ENCODE measurements at regions not wholly inside any gene's neighbourhood (a gene's known extent, or its start where the extent isn't known, plus 50 kb on each side); places are given as distances from the start of the nearest gene placed in this dataset.

- POLR2A ChIA-PET, result no interaction called here
- Histone ChIP-seq H2AFZ (ENCODE audit: low read depth) (no peak overlapping the region), H3K36me3 (replicated peaks in 1 of 2; ENCODE audit: control insufficient read depth in 1 of 2, insufficient read depth in 2 of 2, low read length in 1 of 2) (no peaks in the 10 kb centered on the region), H3K4me2 (no peak overlapping the region), H3K4me1 (ENCODE audit: control insufficient read depth in 1 of 2, insufficient read depth in 2 of 2, low read depth in 1 of 2, low read length in 1 of 2) (no peaks in the 10 kb centered on the region; a peak in 2 of 4 replicates), H4K20me1 (ENCODE audit: insufficient read depth) (no peaks in the 10 kb centered on the region), H3K4me3 (ENCODE audit: low read depth in 2 of 2, low read length in 1 of 2) (no peak overlapping the region), H3K9ac (no peak overlapping the region), H3K27ac (ENCODE audit: low read depth in 2 of 2, low read length in 1 of 2) (no peak overlapping the region), H3K9me3 (no peaks in the 10 kb centered on the region), H3K27me3 (ENCODE audit: insufficient read depth) (no peaks in the 10 kb centered on the region), H3K79me2 (ENCODE audit: insufficient read depth) (no peaks in the 10 kb centered on the region; the same call in 1 of the 2 replicates), H3K9me2 (no peaks in the 10 kb centered on the region), H3F3A (replicated peaks; ENCODE audit: insufficient read depth) (peaks cover 5% of the 10 kb centered on the region)
- TF ChIP-seq FOXJ3 (CRISPR knock-in tag; IDR thresholded peaks at IDR 0.05), result no peak
- no peak for TF ChIP-seq FOSL2 (IDR thresholded peaks at IDR 0.05; ENCODE audit: borderline replicate concordance, low read depth)
- TF ChIP-seq RAD21 (IDR thresholded peaks at IDR 0.05; ENCODE audit: low read length), result no peak
- TF ChIP-seq EZH2phosphoT487 (IDR thresholded peaks at IDR 0.05; ENCODE audit: borderline replicate concordance, low read depth), result no peak
- TF ChIP-seq REST (IDR thresholded peaks at IDR 0.05; ENCODE audit: low read depth, low read length), result no peak
- TF ChIP-seq USF2 (IDR thresholded peaks at IDR 0.05; ENCODE audit: borderline replicate concordance, low read depth, low read length), result no peak
- TF ChIP-seq MXI1 (IDR thresholded peaks at IDR 0.05; ENCODE audit: low read depth, low read length), result no peak
- TF ChIP-seq RXRA (IDR thresholded peaks at IDR 0.05; ENCODE audit: borderline replicate concordance, low read depth), result no peak
- no peak for TF ChIP-seq GATA2 (CRISPR knock-in tag; IDR thresholded peaks at IDR 0.05)
- no peak for TF ChIP-seq MAX (IDR thresholded peaks at IDR 0.05; ENCODE audit: low read depth)
- DNase-seq, result no peak
- 86% methylated on average over 1 of the region's 1 CpG for WGBS (ENCODE audit: low lambda C conversion rate)
- CTCF ChIA-PET, result no interaction called here
These were observed 777.1 kb downstream of the LIG4 start for GRCh38 chr13:107438251-107438650.

GRCh38 chr13:107434347-107434746, 781.0 kb downstream of the LIG4 start:
- Histone ChIP-seq H4K20me1 (ENCODE audit: insufficient read depth) (no peaks in the 10 kb centered on the region), H3F3A (replicated peaks; ENCODE audit: insufficient read depth) (no peaks in the 10 kb centered on the region), H3K36me3 (replicated peaks in 1 of 2; ENCODE audit: control insufficient read depth in 1 of 2, insufficient read depth in 2 of 2, low read length in 1 of 2) (peaks cover 0 to 4% of the 10 kb centered on the region in 2 experiments), H3K4me1 (ENCODE audit: control insufficient read depth in 1 of 2, insufficient read depth in 2 of 2, low read depth in 1 of 2, low read length in 1 of 2) (no peaks in the 10 kb centered on the region; a peak in 1 of 4 replicates), H3K4me2 (no peak overlapping the region), H3K9me3 (peaks cover 13% of the 10 kb centered on the region; the same call in 1 of the 2 replicates), H3K79me2 (ENCODE audit: insufficient read depth) (peaks cover 5% of the 10 kb centered on the region; the same call in 1 of the 2 replicates), H3K9ac (no peak overlapping the region), H2AFZ (ENCODE audit: low read depth) (no peak overlapping the region), H3K27ac (ENCODE audit: low read depth in 2 of 2, low read length in 1 of 2) (no peak overlapping the region), H3K4me3 (ENCODE audit: low read depth in 2 of 2, low read length in 1 of 2) (no peak overlapping the region), H3K9me2 (no peaks in the 10 kb centered on the region), H3K27me3 (ENCODE audit: insufficient read depth) (no peaks in the 10 kb centered on the region)
- CTCF ChIA-PET, result interaction anchor here (1.2 to 2.0 kb wide), 3 partner anchors 11 to 22 kb away, joined by 3 to 6 read pairs (median 4); no protein-coding TSS in a partner anchor
- 89% methylated on average over 4 of the region's 4 CpGs for WGBS (ENCODE audit: low lambda C conversion rate)
- POLR2A ChIA-PET, result no interaction called here
- DNase-seq, result no peak
- TF ChIP-seq PBX3 (IDR thresholded peaks at IDR 0.05) (no peak), MEF2A (IDR thresholded peaks at IDR 0.05; ENCODE audit: borderline replicate concordance, low read depth) (no peak), POLR2AphosphoS5 (IDR thresholded peaks at IDR 0.05; ENCODE audit: low read depth, low read length) (no peak), ZBTB33 (IDR thresholded peaks at IDR 0.05; ENCODE audit: borderline replicate concordance, low read depth) (no peak), SMC3 (IDR thresholded peaks at IDR 0.05; ENCODE audit: low read depth, low read length) (no peak), RFX5 (IDR thresholded peaks at IDR 0.05; ENCODE audit: low read length) (no peak), EP300 (IDR thresholded peaks at IDR 0.05; ENCODE audit: borderline replicate concordance in 1 of 2, low read depth in 1 of 2, low read length in 1 of 2) (no peak), MXI1 (IDR thresholded peaks at IDR 0.05; ENCODE audit: low read depth, low read length) (no peak), RXRA (IDR thresholded peaks at IDR 0.05; ENCODE audit: borderline replicate concordance, low read depth) (no peak), USF2 (IDR thresholded peaks at IDR 0.05; ENCODE audit: borderline replicate concordance, low read depth, low read length) (no peak), EZH2phosphoT487 (IDR thresholded peaks at IDR 0.05; ENCODE audit: borderline replicate concordance, low read depth) (no peak), ELF1 (IDR thresholded peaks at IDR 0.05) (no peak), FOXJ3 (CRISPR knock-in tag; IDR thresholded peaks at IDR 0.05) (no peak), JUND (IDR thresholded peaks at IDR 0.05) (no peak)
